Thyroid gland (tissue), 4 donors: ENCODE measurements at regions not wholly inside any gene's neighbourhood (a gene's known extent, or its start where the extent isn't known, plus 50 kb on each side); places are given as distances from the start of the nearest gene placed in this dataset.

ENCODE experiments used
- CTCF ChIP-seq, 6 experiments: fragments of 200-600 bp in 3 of 6; fragments of 450-650 bp in 3 of 6; sonication (generic) in 3 of 6; IDR thresholded peaks; one replicate each; pipeline ENCODE4 v1.5.1; 2016 to 2019; ENCODE audit warnings: antibody characterized with exemption in 6 of 6, mild to moderate bottlenecking in 2 of 6, inconsistent platforms in 1 of 6, moderate library complexity in 1 of 6
- POLR2A ChIP-seq, 2 donors: fragments of 450-650 bp; IDR thresholded peaks; one replicate each; pipeline ENCODE4 v1.6.1; 2017; ENCODE audit warnings: antibody characterized with exemption in 2 of 2, mild to moderate bottlenecking in 2 of 2, moderate library complexity in 1 of 2

GRCh38 chr9:115988701-115989100 is 164.9 kb upstream of the PAPPA start:
- TF ChIP-seq CTCF (IDR thresholded peaks at IDR 0.05): no peak
- TF ChIP-seq POLR2A (IDR thresholded peaks at IDR 0.05): no peak
